ENCODE measurements at regions not wholly inside any gene's neighbourhood (a gene's known extent, or its start where the extent isn't known, plus 50 kb on each side); places are given as distances from the start of the nearest gene placed in this dataset.

- no peak overlapping the region for H3K4me3 ChIP-seq (ENCODE audit: low read depth, low read length)
- no peak for TF ChIP-seq CTCF (IDR thresholded peaks at IDR 0.05; ENCODE audit: insufficient read depth, low read length)
- no peak for DNase-seq (ENCODE audit: low read depth)
These were observed 397.9 kb downstream of the BRINP2 start for GRCh38 chr1:177568622-177569021.

GRCh38 chr1:177567393-177567792, 396.6 kb downstream of the BRINP2 start:
- TF ChIP-seq CTCF (IDR thresholded peaks at IDR 0.05; ENCODE audit: insufficient read depth, low read length): peak; percentile 56
- no peak overlapping the region for H3K4me3 ChIP-seq (ENCODE audit: low read depth, low read length)
- DNase-seq (ENCODE audit: low read depth): peak; percentile 14

- TF ChIP-seq CTCF (IDR thresholded peaks at IDR 0.05; ENCODE audit: insufficient read depth, low read length): no peak
- no peak overlapping the region for H3K4me3 ChIP-seq (ENCODE audit: low read depth, low read length)
- no peak for DNase-seq (ENCODE audit: low read depth)
These were observed 395.7 kb downstream of the BRINP2 start for GRCh38 chr1:177566495-177566894.

- TF ChIP-seq CTCF (IDR thresholded peaks at IDR 0.05; ENCODE audit: insufficient read depth, low read length): no peak
- no peak overlapping the region for H3K4me3 ChIP-seq (ENCODE audit: low read depth, low read length)
- no peak for DNase-seq (ENCODE audit: low read depth)
These were observed 390.7 kb downstream of the BRINP2 start for GRCh38 chr1:177561436-177561835.

GRCh38 chr1:177558372-177558771, 387.6 kb downstream of the BRINP2 start:
- no peak for DNase-seq (ENCODE audit: low read depth)
- TF ChIP-seq CTCF (IDR thresholded peaks at IDR 0.05; ENCODE audit: insufficient read depth, low read length): no peak
- H3K4me3 ChIP-seq (ENCODE audit: low read depth, low read length): no peak overlapping the region

GRCh38 chr1:177556163-177556562, 385.4 kb downstream of the BRINP2 start:
- no peak for DNase-seq (ENCODE audit: low read depth)
- no peak overlapping the region for H3K4me3 ChIP-seq (ENCODE audit: low read depth, low read length)
- TF ChIP-seq CTCF (IDR thresholded peaks at IDR 0.05; ENCODE audit: insufficient read depth, low read length): no peak

GRCh38 chr1:177547200-177547599, 376.4 kb downstream of the BRINP2 start:
- DNase-seq (ENCODE audit: low read depth): no peak
- no peak overlapping the region for H3K4me3 ChIP-seq (ENCODE audit: low read depth, low read length)
- no peak for TF ChIP-seq CTCF (IDR thresholded peaks at IDR 0.05; ENCODE audit: insufficient read depth, low read length)

Measured in fibroblast of the aortic adventitia (primary cell).